Nephron progenitor cell (in vitro differentiated cells): ENCODE measurements at regions not wholly inside any gene's neighbourhood (a gene's known extent, or its start where the extent isn't known, plus 50 kb on each side); places are given as distances from the start of the nearest gene placed in this dataset.
A peak's percentile ranks its signal among the peaks of the same experiment; 100 is the strongest.
"Not testable (repeated sequence)": the region's sequence is repeated elsewhere in the genome, so short reads cannot be mapped to it uniquely, and the experiment has no call there.

ENCODE experiments used
- DNase-seq: peaks from one replicate; pipeline ENCODE4 v3.0.0; 2021
- H3K27ac Mint-ChIP-seq: 2 replicates; pipeline ENCODE4 v1.8.0; 2021; ENCODE audit warnings: mild to moderate bottlenecking, moderate library complexity, mixed read lengths
- H3K27me3 Mint-ChIP-seq: 2 replicates; pipeline ENCODE4 v1.8.0; 2021; ENCODE audit warnings: mild to moderate bottlenecking, low read depth, mixed read lengths; ENCODE audit not compliant: poor library complexity
- H3K36me3 Mint-ChIP-seq: 2 replicates; pipeline ENCODE4 v1.8.0; 2021; ENCODE audit warnings: low read depth, mixed read lengths
- H3K4me1 Mint-ChIP-seq: 2 replicates; pipeline ENCODE4 v1.8.0; 2021; ENCODE audit warnings: mixed read lengths
- H3K4me3 Mint-ChIP-seq: 2 replicates; pipeline ENCODE4 v1.8.0; 2021; ENCODE audit warnings: mild to moderate bottlenecking, moderate library complexity, mixed read lengths
- H3K9me3 Mint-ChIP-seq: 2 replicates; pipeline ENCODE4 v1.8.0; 2021; ENCODE audit warnings: mild to moderate bottlenecking, moderate library complexity, mixed read lengths
- CTCF ChIP-seq: fragments of 200-600 bp; sonication (generic); IDR thresholded peaks from 2 replicates; pipeline ENCODE4 v1.5.0; 2021; ENCODE audit warnings: antibody characterized with exemption

- Mint-ChIP-seq H3K36me3 (no peaks in the 10 kb centered on the region), H3K27me3 (peaks cover 7% of the 10 kb centered on the region), H3K4me1 (peaks cover 8% of the 10 kb centered on the region), H3K4me3 (no peak overlapping the region), H3K27ac (no peak overlapping the region), H3K9me3 (peaks cover 4% of the 10 kb centered on the region)
- TF ChIP-seq CTCF: no peak
- DNase-seq: no peak
Measured at GRCh38 chr9:7653262-7653661, 146.3 kb downstream of the DMAC1 start.

- no peak overlapping the region for H3K4me3 Mint-ChIP-seq
- no peak for TF ChIP-seq CTCF
- no peak for DNase-seq
- H3K27ac Mint-ChIP-seq: no peak overlapping the region
- H3K27me3 Mint-ChIP-seq: peaks cover 2% of the 10 kb centered on the region
- no peaks in the 10 kb centered on the region for H3K36me3 Mint-ChIP-seq
- peaks cover 19% of the 10 kb centered on the region for H3K9me3 Mint-ChIP-seq
- no peaks in the 10 kb centered on the region for H3K4me1 Mint-ChIP-seq
Measured at GRCh38 chr9:7640231-7640630, 159.3 kb downstream of the DMAC1 start.

GRCh38 chr9:7639471-7639870 is 160.1 kb downstream of the DMAC1 start:
- H3K9me3 Mint-ChIP-seq: peaks cover 11% of the 10 kb centered on the region

GRCh38 chr9:7636838-7637467 is 162.6 kb downstream of the DMAC1 start:
- DNase-seq: no peak
- no peaks in the 10 kb centered on the region for H3K27me3 Mint-ChIP-seq
- H3K4me1 Mint-ChIP-seq: no peaks in the 10 kb centered on the region
- no peaks in the 10 kb centered on the region for H3K9me3 Mint-ChIP-seq
- H3K36me3 Mint-ChIP-seq: no peaks in the 10 kb centered on the region
- no peak overlapping the region for H3K4me3 Mint-ChIP-seq
- TF ChIP-seq CTCF: no peak
- peak overlapping the region; percentile 23 for H3K27ac Mint-ChIP-seq

More at GRCh38 chr9:7639471-7639870, 160.1 kb downstream of the DMAC1 start:
- no peak for DNase-seq
- no peak overlapping the region for H3K27ac Mint-ChIP-seq
- H3K4me1 Mint-ChIP-seq: no peaks in the 10 kb centered on the region
- H3K36me3 Mint-ChIP-seq: no peaks in the 10 kb centered on the region
- TF ChIP-seq CTCF: no peak
- no peak overlapping the region for H3K4me3 Mint-ChIP-seq
- no peaks in the 10 kb centered on the region for H3K27me3 Mint-ChIP-seq

- no peaks in the 10 kb centered on the region for H3K36me3 Mint-ChIP-seq
- H3K27ac Mint-ChIP-seq: no peak overlapping the region
- no peak for DNase-seq
- H3K9me3 Mint-ChIP-seq: peaks cover 6% of the 10 kb centered on the region
- no peak overlapping the region for H3K4me3 Mint-ChIP-seq
- no peak for TF ChIP-seq CTCF
- no peaks in the 10 kb centered on the region for H3K27me3 Mint-ChIP-seq
- H3K4me1 Mint-ChIP-seq: no peaks in the 10 kb centered on the region
Measured at GRCh38 chr9:7636309-7636708, 163.3 kb downstream of the DMAC1 start.

GRCh38 chr9:7626571-7627029 is 173.0 kb downstream of the DMAC1 start:
- H3K9me3 Mint-ChIP-seq: peaks cover 46% of the 10 kb centered on the region
- not testable (repeated sequence) for H3K4me1 Mint-ChIP-seq, H3K27me3 Mint-ChIP-seq, H3K27ac Mint-ChIP-seq, H3K36me3 Mint-ChIP-seq, H3K4me3 Mint-ChIP-seq
- DNase-seq: peak; percentile 14
